A673 (cell line): ENCODE measurements at regions not wholly inside any gene's neighbourhood (a gene's known extent, or its start where the extent isn't known, plus 50 kb on each side); places are given as distances from the start of the nearest gene placed in this dataset.

Experiments
- CTCF ChIP-seq: fragments of 300-800, 200-600 bp; sonication (generic); conservative IDR thresholded peaks from 2 replicates; pipeline ENCODE4 v1.5.1; 2017; ENCODE audit warnings: low read depth, mild to moderate bottlenecking, antibody characterized with exemption, low read length, moderate library complexity, mixed read lengths
- EZH2 ChIP-seq: fragments of 200-600 bp; sonication (generic); IDR thresholded peaks from 2 replicates; pipeline ENCODE4 v1.6.1; 2017; ENCODE audit warnings: borderline replicate concordance, low read depth, mild to moderate bottlenecking, mixed read lengths, antibody characterized with exemption, low read length; ENCODE audit not compliant: poor library complexity, severe bottlenecking

GRCh38 chr2:239727776-239728600, 297.2 kb downstream of the NDUFA10 start:
- TF ChIP-seq CTCF (no peak), EZH2 (no peak)
